Colon (tissue), 2 donors: ENCODE measurements at regions not wholly inside any gene's neighbourhood (a gene's known extent, or its start where the extent isn't known, plus 50 kb on each side); places are given as distances from the start of the nearest gene placed in this dataset.
"Not testable (repeated sequence)": the region's sequence is repeated elsewhere in the genome, so short reads cannot be mapped to it uniquely, and the experiment has no call there.

Experiments used
- FAIRE-seq: peaks from 2 replicates; lab custom pipeline; 2012; peaks lifted over from hg19 to GRCh38; lab: Jason Lieb, UNC
- donor health status: control.
- donor health status: control.

GRCh38 chr6:141244366-141244765 lies 888.4 kb upstream of the GJE1 start:
- FAIRE-seq = no peak

GRCh38 chr6:141242957-141243356 lies 889.8 kb upstream of the GJE1 start:
- FAIRE-seq = peak; percentile 75

- no peak for FAIRE-seq
Measured at GRCh38 chr6:141229296-141229695, 903.4 kb upstream of the GJE1 start.

- peak; percentile 57 for FAIRE-seq
Measured at GRCh38 chr6:141218583-141218982, 914.1 kb upstream of the GJE1 start.

GRCh38 chr6:141216726-141217125 lies 916.0 kb upstream of the GJE1 start:
- FAIRE-seq = no peak

GRCh38 chr6:141212296-141212695 lies 920.4 kb upstream of the GJE1 start:
- no peak for FAIRE-seq

- no peak for FAIRE-seq
Measured at GRCh38 chr6:141211845-141212244, 920.9 kb upstream of the GJE1 start.

GRCh38 chr6:141210901-141211300 lies 921.8 kb upstream of the GJE1 start:
- no peak for FAIRE-seq

- FAIRE-seq = no peak
Measured at GRCh38 chr6:141209890-141210289, 922.8 kb upstream of the GJE1 start.

- FAIRE-seq = no peak
Measured at GRCh38 chr6:141208101-141208500, 924.6 kb upstream of the GJE1 start.

- no peak for FAIRE-seq
Measured at GRCh38 chr6:141203902-141204575, 928.7 kb upstream of the GJE1 start.

- FAIRE-seq = no peak
Measured at GRCh38 chr6:141202626-141203025, 930.1 kb upstream of the GJE1 start.

- FAIRE-seq = no peak
Measured at GRCh38 chr6:141199074-141199473, 933.7 kb upstream of the GJE1 start.

- no peak for FAIRE-seq
Measured at GRCh38 chr6:141195251-141195832, 937.4 kb upstream of the GJE1 start.

- FAIRE-seq = no peak
Measured at GRCh38 chr6:141183368-141183767, 949.4 kb upstream of the GJE1 start.

GRCh38 chr6:141175458-141175857 lies 957.3 kb upstream of the GJE1 start:
- not testable (repeated sequence) for FAIRE-seq

GRCh38 chr6:141174932-141175331 lies 957.8 kb upstream of the GJE1 start:
- FAIRE-seq = no peak

GRCh38 chr6:141173529-141173928 lies 959.2 kb upstream of the GJE1 start:
- no peak for FAIRE-seq

GRCh38 chr6:141169419-141169818 lies 963.3 kb upstream of the GJE1 start:
- FAIRE-seq = no peak

- no peak for FAIRE-seq
Measured at GRCh38 chr6:141167945-141168344, 964.8 kb upstream of the GJE1 start.

GRCh38 chr6:141165002-141165665 lies 967.6 kb upstream of the GJE1 start:
- FAIRE-seq = no peak

- FAIRE-seq = no peak
Measured at GRCh38 chr6:141164042-141164743, 968.5 kb upstream of the GJE1 start.

GRCh38 chr6:141163107-141163506 lies 969.6 kb upstream of the GJE1 start:
- no peak for FAIRE-seq
